IMR-90 (cell line): ENCODE measurements at regions not wholly inside any gene's neighbourhood (a gene's known extent, or its start where the extent isn't known, plus 50 kb on each side); places are given as distances from the start of the nearest gene placed in this dataset.

Source experiments
- ATAC-seq: fragments of 200-7000 bp; cut with Tn5 transposase; 2 replicates; pipeline ENCODE4 v1.9.1; 2020; ENCODE audit warnings: low read depth, mild to moderate bottlenecking, moderate library complexity
- BruUV-seq: library from RNA; stranded (reverse); fragments of 400-500 nt; replicated peaks from 2 replicates; lab custom pipeline; 2021; lab: Mats Ljungman, UMichigan
- CTCF ChIA-PET: fragments of 300-600 bp; formaldehyde crosslinking; extraction: SDS; loops from one replicate; lab custom pipeline; 2021; ENCODE audit warnings: antibody characterized with exemption; lab: Yijun Ruan, JAX
- POLR2A ChIA-PET: fragments of 300-600 bp; sonication (Branson Sonifier 250); formaldehyde crosslinking; loops from one replicate; lab custom pipeline; 2022; ENCODE audit warnings: antibody characterized with exemption; ENCODE audit not compliant: unreplicated experiment; lab: Charles Lee
- DNase-seq: peaks from one replicate; pipeline ENCODE4 v3.0.0; 2013
- H2AFZ ChIP-seq: replicated peaks from 2 replicates; pipeline ENCODE3; 2013; ENCODE audit warnings: low read length, mild to moderate bottlenecking; ENCODE audit not compliant: poor library complexity
- H2AK5ac ChIP-seq: 2 replicates; pipeline ENCODE4 v1.6.1; 2013; ENCODE audit warnings: low read depth, low read length, inconsistent platforms
- H2AK9ac ChIP-seq: replicated peaks from 2 replicates; pipeline ENCODE3; 2013; ENCODE audit warnings: mild to moderate bottlenecking, low read depth, low read length, moderate library complexity; ENCODE audit not compliant: poor library complexity
- H2BK120ac ChIP-seq: 2 replicates; pipeline ENCODE4 v1.6.1; 2013; ENCODE audit warnings: low read depth, low read length, inconsistent platforms
- H2BK15ac ChIP-seq: 3 replicates; pipeline ENCODE4 v1.6.1; 2013; ENCODE audit warnings: low read depth, low read length, inconsistent platforms
- H2BK20ac ChIP-seq: 2 replicates; pipeline ENCODE4 v1.6.1; 2013; ENCODE audit warnings: low read depth, mild to moderate bottlenecking, inconsistent platforms, low read length, moderate library complexity
- H2BK5ac ChIP-seq: 2 replicates; pipeline ENCODE4 v1.6.1; 2013; ENCODE audit warnings: mild to moderate bottlenecking, low read depth, low read length, inconsistent platforms; ENCODE audit not compliant: poor library complexity, severe bottlenecking
- H3K14ac ChIP-seq: replicated peaks from 2 replicates; pipeline ENCODE4 v1.6.1; 2013; ENCODE audit warnings: low read depth, low read length, inconsistent platforms
- H3K18ac ChIP-seq: 2 replicates; pipeline ENCODE4 v1.6.1; 2013; ENCODE audit warnings: low read depth, low read length, control low read depth
- H3K23ac ChIP-seq: 2 replicates; pipeline ENCODE4 v1.6.1; 2013; ENCODE audit warnings: low read depth, low read length, inconsistent platforms
- H3K27ac ChIP-seq: 2 replicates; pipeline ENCODE4 v1.5.1; 2013; ENCODE audit warnings: mild to moderate bottlenecking, control low read depth, low read length; ENCODE audit not compliant: insufficient read depth
- H3K27me3 ChIP-seq: 2 replicates; pipeline ENCODE4 v1.6.1; 2013; ENCODE audit warnings: low read length; ENCODE audit not compliant: control insufficient read depth, insufficient read depth
- H3K36me3 ChIP-seq: 2 replicates; pipeline ENCODE4 v1.6.1; 2013; ENCODE audit warnings: low read length, mixed read lengths; ENCODE audit not compliant: control insufficient read depth, insufficient read depth
- H3K4ac ChIP-seq: 2 replicates; pipeline ENCODE4 v1.6.1; 2013; ENCODE audit warnings: low read depth, low read length, inconsistent platforms
- H3K4me1 ChIP-seq: 2 replicates; pipeline ENCODE4 v1.6.1; 2013; ENCODE audit warnings: low read length, mixed read lengths; ENCODE audit not compliant: control insufficient read depth, insufficient read depth
- H3K4me2 ChIP-seq: 2 replicates; pipeline ENCODE4 v1.6.1; 2013; ENCODE audit warnings: low read depth, mild to moderate bottlenecking, control low read depth, low read length, moderate library complexity
- H3K4me3 ChIP-seq: 2 replicates; pipeline ENCODE4 v1.5.1; 2013; ENCODE audit warnings: low read depth, mild to moderate bottlenecking, control low read depth, low read length, moderate library complexity; ENCODE audit not compliant: insufficient read depth
- H3K56ac ChIP-seq: 2 replicates; pipeline ENCODE4 v1.6.1; 2013; ENCODE audit warnings: low read length, inconsistent platforms; ENCODE audit not compliant: insufficient read depth; ENCODE audit errors: extremely low read depth
- H3K79me1 ChIP-seq, 2 experiments: 2 replicates each; pipeline ENCODE4 v1.6.1; 2013; ENCODE audit warnings: low read length in 2 of 2, inconsistent platforms in 1 of 2, low read depth in 1 of 2
- H3K9ac ChIP-seq: 2 replicates; pipeline ENCODE4 v1.6.1; 2013; ENCODE audit warnings: low read depth, low read length, control low read depth
- H3K9me1 ChIP-seq: 2 replicates; pipeline ENCODE4 v1.6.1; 2013; ENCODE audit warnings: low read length, inconsistent platforms; ENCODE audit not compliant: insufficient read depth
- H3K9me3 ChIP-seq: 2 replicates; pipeline ENCODE4 v1.6.1; 2013; ENCODE audit warnings: low read length; ENCODE audit not compliant: control insufficient read depth, insufficient read depth
- H4K20me1 ChIP-seq: 2 replicates; pipeline ENCODE4 v1.6.1; 2013; ENCODE audit warnings: low read length, inconsistent platforms; ENCODE audit not compliant: insufficient read depth
- H4K5ac ChIP-seq: 2 replicates; pipeline ENCODE4 v1.6.1; 2013; ENCODE audit warnings: mild to moderate bottlenecking, low read depth, low read length, control low read depth
- H4K8ac ChIP-seq, 2 experiments: 2 replicates each; pipeline ENCODE4 v1.6.1; 2013; ENCODE audit warnings: low read depth in 2 of 2, low read length in 2 of 2, control low read depth in 1 of 2, inconsistent platforms in 1 of 2
- H4K91ac ChIP-seq: 2 replicates; pipeline ENCODE4 v1.6.1; 2013; ENCODE audit warnings: low read depth, low read length, inconsistent platforms; ENCODE audit not compliant: insufficient read depth
- NFE2L2 ChIP-seq: fragments of 150-350 bp; IDR thresholded peaks from 2 replicates; pipeline ENCODE4 v1.6.1; 2016; ENCODE audit warnings: low read depth, mild to moderate bottlenecking, low read length
- USF2 ChIP-seq: fragments of 150-350 bp; IDR thresholded peaks from 2 replicates; pipeline ENCODE4 v1.6.1; 2017; ENCODE audit warnings: mild to moderate bottlenecking, antibody characterized with exemption, low read length, low read depth
- WGBS, 2 experiments: methylation state at CpG; one replicate each; pipeline versions ENCODE4 v1.1.5 to v1.1.7; 2013; ENCODE audit warnings: missing lambda C conversion rate in 2 of 2; ENCODE audit not compliant: insufficient read length in 1 of 2; ENCODE audit errors: extremely low coverage in 2 of 2; 5-methylcytosine and 5-hydroxymethylcytosine counted together
- dilution Hi-C: fragments of 300-500 bp; cut with HindIII; formaldehyde crosslinking; loops from one replicate; pipeline ENCODE4 v1.14.3; 2018; ENCODE audit warnings: low sequenced_read_pairs; ENCODE audit not compliant: unreplicated experiment
- in situ Hi-C: fragments of 300-500 bp; cut with MboI; formaldehyde crosslinking; loops from 3 replicates; pipeline ENCODE4 v1.14.3; 2019; ENCODE audit warnings: low sequenced_read_pairs, inconsistent platforms, mixed read lengths
- intact Hi-C: fragments of 100-400 bp; cut with micrococcal nuclease; formaldehyde crosslinking; loops from 2 replicates; pipeline ENCODE4 v1.10.0; 2022

GRCh38 chr6:138571181-138571580 is 71.9 kb upstream of the NHSL1 start:
- intact Hi-C loops (no loop called here), dilution Hi-C loops (no loop called here), in situ Hi-C loops (no loop called here)
- peak overlapping the region; percentile 4 for H3K9ac ChIP-seq
- H4K5ac ChIP-seq = peak overlapping the region; percentile 38; the same call in 1 of the 2 replicates
- no TSS peak for BruUV-seq
- no peaks in the 10 kb centered on the region for H4K20me1 ChIP-seq
- no peak overlapping the region for H2BK5ac ChIP-seq
- no peaks in the 10 kb centered on the region for H3K9me3 ChIP-seq
- H4K91ac ChIP-seq = 0 out of 2 replicates have a peak overlapping the region, but pooled peaks have one; percentile 16
- H2AFZ ChIP-seq = no peak overlapping the region
- DNase-seq = peak; percentile 26
- H3K79me1 ChIP-seq = peaks cover 22 to 42% of the 10 kb centered on the region in 2 experiments
- no peak overlapping the region for H3K27ac ChIP-seq
- TF ChIP-seq NFE2L2 (no peak), USF2 (peak; percentile 11; the same call in 1 of the 2 replicates)
- peak overlapping the region; percentile 42 for H3K4me3 ChIP-seq
- peak overlapping the region; percentile 50; the same call in 1 of the 2 replicates for H3K23ac ChIP-seq
- ATAC-seq = no peak
- CTCF ChIA-PET = interaction anchor here (1.0 to 1.2 kb wide), 2 partner anchors 31 to 178 kb away, joined by 3 to 4 read pairs; no protein-coding TSS in a partner anchor
- no peak overlapping the region; the same call in 2 of the 3 replicates for H2BK15ac ChIP-seq
- H3K27me3 ChIP-seq = no peaks in the 10 kb centered on the region
- no peak overlapping the region for H2AK5ac ChIP-seq
- POLR2A ChIA-PET = no interaction called here
- no peak overlapping the region for H2AK9ac ChIP-seq
- peak overlapping the region; percentile 93 for H3K4me2 ChIP-seq
- peak overlapping the region; percentile 44; the same call in 1 of the 2 replicates for H3K4ac ChIP-seq
- H3K9me1 ChIP-seq = no peaks in the 10 kb centered on the region
- H4K8ac ChIP-seq = peak overlapping the region in 1 of 2 experiments; percentile 31; a peak in 2 of 4 replicates
- H2BK20ac ChIP-seq = peak overlapping the region; percentile 5; the same call in 1 of the 2 replicates
- 40% methylated on average over 1 of the region's 7 CpGs; no CpG with 5 or more reads in 1 of the 2 experiments for WGBS, 2 experiments
- H3K14ac ChIP-seq = peak overlapping the region; percentile 17; the same call in 1 of the 2 replicates
- no peak overlapping the region; the same call in 1 of the 2 replicates for H3K56ac ChIP-seq
- H2BK120ac ChIP-seq = peak overlapping the region; percentile 30
- peaks cover 3% of the 10 kb centered on the region for H3K4me1 ChIP-seq
- peak overlapping the region; percentile 82; the same call in 1 of the 2 replicates for H3K18ac ChIP-seq
- no peaks in the 10 kb centered on the region for H3K36me3 ChIP-seq
